ENCODE measurements at regions not wholly inside any gene's neighbourhood (a gene's known extent, or its start where the extent isn't known, plus 50 kb on each side); places are given as distances from the start of the nearest gene placed in this dataset.

GRCh38 chr2:150566289-150566688 lies 78.8 kb upstream of the RND3 start:
- TF ChIP-seq, protein P1, sequence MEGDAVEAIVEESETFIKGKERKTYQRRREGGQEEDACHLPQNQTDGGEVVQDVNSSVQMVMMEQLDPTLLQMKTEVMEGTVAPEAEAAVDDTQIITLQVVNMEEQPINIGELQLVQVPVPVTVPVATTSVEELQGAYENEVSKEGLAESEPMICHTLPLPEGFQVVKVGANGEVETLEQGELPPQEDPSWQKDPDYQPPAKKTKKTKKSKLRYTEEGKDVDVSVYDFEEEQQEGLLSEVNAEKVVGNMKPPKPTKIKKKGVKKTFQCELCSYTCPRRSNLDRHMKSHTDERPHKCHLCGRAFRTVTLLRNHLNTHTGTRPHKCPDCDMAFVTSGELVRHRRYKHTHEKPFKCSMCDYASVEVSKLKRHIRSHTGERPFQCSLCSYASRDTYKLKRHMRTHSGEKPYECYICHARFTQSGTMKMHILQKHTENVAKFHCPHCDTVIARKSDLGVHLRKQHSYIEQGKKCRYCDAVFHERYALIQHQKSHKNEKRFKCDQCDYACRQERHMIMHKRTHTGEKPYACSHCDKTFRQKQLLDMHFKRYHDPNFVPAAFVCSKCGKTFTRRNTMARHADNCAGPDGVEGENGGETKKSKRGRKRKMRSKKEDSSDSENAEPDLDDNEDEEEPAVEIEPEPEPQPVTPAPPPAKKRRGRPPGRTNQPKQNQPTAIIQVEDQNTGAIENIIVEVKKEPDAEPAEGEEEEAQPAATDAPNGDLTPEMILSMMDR (IDR thresholded peaks at IDR 0.05; ENCODE audit: low read depth, low read length, missing control alignments) = no peak
- H3K4me3 ChIP-seq (replicated peaks; ENCODE audit: low read depth, low read length) = no peak overlapping the region
- no peak for DNase-seq (ENCODE audit: extremely low read depth, low read depth)

- DNase-seq (ENCODE audit: extremely low read depth, low read depth) = no peak
- TF ChIP-seq, protein P1 (IDR thresholded peaks at IDR 0.05; ENCODE audit: low read depth, low read length, missing control alignments) = no peak
- H3K4me3 ChIP-seq (replicated peaks; ENCODE audit: low read depth, low read length) = no peak overlapping the region
Measured at GRCh38 chr2:150561076-150561475, 73.6 kb upstream of the RND3 start.

DNA sequence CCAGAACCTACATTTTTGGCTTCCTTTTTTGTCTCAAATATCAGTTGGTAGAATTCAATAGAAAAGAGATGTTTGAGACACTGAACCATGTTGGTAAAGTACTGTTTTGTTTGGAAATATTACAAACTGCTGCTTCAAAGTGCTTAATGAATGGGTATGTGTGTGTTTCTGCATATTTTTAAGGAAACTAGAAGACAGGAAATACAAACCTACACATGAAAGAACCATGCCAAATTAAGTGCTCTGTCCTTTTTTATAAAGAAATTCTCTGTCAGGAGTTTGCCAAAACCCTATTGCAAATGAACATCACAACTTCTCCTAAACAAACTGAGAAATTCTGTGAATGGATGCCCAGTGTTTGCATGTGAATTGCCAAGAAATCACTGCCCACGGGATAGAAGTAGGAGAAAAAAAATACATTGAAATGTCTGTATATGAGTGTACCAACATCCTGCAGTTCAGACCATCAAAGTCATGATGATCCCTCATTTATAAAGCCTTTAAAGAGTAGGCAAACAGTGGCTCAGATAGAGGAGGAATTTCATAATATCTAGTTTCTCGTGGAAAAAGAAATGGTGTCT lies 69.6 kb upstream of the RND3 start:
- TF ChIP-seq, protein P1 (IDR thresholded peaks at IDR 0.05; ENCODE audit: low read depth, low read length, missing control alignments) = no peak
- no peak for DNase-seq (ENCODE audit: extremely low read depth, low read depth)
- H3K4me3 ChIP-seq (replicated peaks; ENCODE audit: low read depth, low read length) = no peak overlapping the region

- DNase-seq (ENCODE audit: extremely low read depth, low read depth) = no peak
- TF ChIP-seq, protein P1 (IDR thresholded peaks at IDR 0.05; ENCODE audit: low read depth, low read length, missing control alignments) = no peak
- no peak overlapping the region for H3K4me3 ChIP-seq (replicated peaks; ENCODE audit: low read depth, low read length)
Measured at GRCh38 chr2:150555611-150556356, 68.3 kb upstream of the RND3 start.

DNA sequence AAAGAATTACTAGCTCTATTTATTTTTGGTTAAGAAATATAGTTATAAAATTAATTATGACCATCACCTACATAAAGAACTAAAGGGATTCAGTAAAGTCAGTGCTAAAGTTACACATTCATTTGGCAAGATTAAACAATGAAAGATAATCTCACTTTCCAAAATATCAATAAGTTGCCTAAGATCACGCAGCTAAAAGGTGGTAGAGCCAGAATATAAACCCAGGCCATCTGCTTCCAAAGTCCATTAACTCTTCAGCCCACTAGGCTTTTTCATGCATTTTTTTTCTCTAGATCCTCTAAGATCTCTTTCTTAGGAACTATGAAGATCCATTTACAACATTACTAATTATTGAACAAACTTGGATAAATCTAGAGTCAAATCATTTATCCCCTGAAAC lies 66.6 kb upstream of the RND3 start:
- DNase-seq (ENCODE audit: extremely low read depth, low read depth) = no peak
- TF ChIP-seq, protein P1 (IDR thresholded peaks at IDR 0.05; ENCODE audit: low read depth, low read length, missing control alignments) = no peak
- no peak overlapping the region for H3K4me3 ChIP-seq (replicated peaks; ENCODE audit: low read depth, low read length)

DNA sequence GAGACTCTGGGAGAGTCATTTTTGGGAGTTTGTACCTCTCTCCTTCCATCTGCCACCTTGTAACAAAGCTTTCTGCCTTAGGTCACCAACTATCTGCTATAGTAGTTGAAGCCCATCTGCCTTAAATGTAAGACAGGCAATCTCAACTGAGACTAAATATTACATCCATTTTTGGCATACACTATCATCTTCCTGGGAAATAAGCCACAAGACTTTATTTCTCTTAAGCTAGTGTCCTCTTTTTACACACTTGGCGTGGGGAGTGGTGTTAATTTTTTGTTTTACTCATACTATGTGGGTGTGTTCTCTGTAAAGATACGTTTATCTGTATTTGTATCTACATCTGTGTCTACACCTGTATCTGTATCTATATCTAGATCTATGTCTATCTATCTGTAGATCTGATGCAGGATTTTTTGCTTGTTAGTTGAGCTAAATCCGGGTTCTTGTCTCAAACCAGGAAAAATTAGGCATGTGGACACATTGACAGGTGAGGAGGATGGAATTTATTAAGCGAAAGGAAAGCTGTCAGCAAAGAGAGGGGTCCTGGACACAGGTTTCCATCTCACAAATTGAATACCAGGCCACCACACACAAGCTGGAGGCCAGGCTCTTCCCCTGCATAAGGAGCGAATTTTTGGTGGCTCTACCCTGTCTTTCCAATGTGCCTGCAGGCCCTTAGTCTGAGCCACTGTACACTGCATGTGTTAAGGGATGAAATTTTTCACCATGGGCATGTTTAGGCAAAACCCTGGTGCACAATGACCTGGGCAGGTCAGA lies 64.8 kb upstream of the RND3 start:
- TF ChIP-seq, protein P1 (IDR thresholded peaks at IDR 0.05; ENCODE audit: low read depth, low read length, missing control alignments) = no peak
- no peak for DNase-seq (ENCODE audit: extremely low read depth, low read depth)
- no peak overlapping the region for H3K4me3 ChIP-seq (replicated peaks; ENCODE audit: low read depth, low read length)
